Naive thymus-derived CD8-positive, alpha-beta T cell (primary cell): ENCODE measurements at regions not wholly inside any gene's neighbourhood (a gene's known extent, or its start where the extent isn't known, plus 50 kb on each side); places are given as distances from the start of the nearest gene placed in this dataset.

Experiments
- ATAC-seq, 2 donors: fragments of 150-1000 bp; cut with Tn5 transposase in 1 of 2; sonication (Bioruptor Pico), chemical (Tn5 transposase) in 1 of 2; 1 replicate in 1 of 2; 2 replicates in 1 of 2; pipeline ENCODE4 v1.10.0; 2021; ENCODE audit warnings: mild to moderate bottlenecking in 2 of 2, moderate library complexity in 2 of 2
- POLR2A ChIA-PET: fragments of 350-600 bp; sonication (Branson Sonifier 250); formaldehyde crosslinking; loops from one replicate; lab custom pipeline; 2021; ENCODE audit warnings: antibody characterized with exemption; lab: Charles Lee
- DNase-seq, 10 donors: peaks; one replicate each; pipeline versions ENCODE4 v3.0.0 to v3.0.0-alpha.2; 2020 to 2022
- H3K27ac Mint-ChIP-seq, 10 donors: one replicate each; pipeline ENCODE4 v1.8.0; 2020 to 2022; ENCODE audit warnings: mild to moderate bottlenecking in 10 of 10, mixed read lengths in 10 of 10, moderate library complexity in 4 of 10, inconsistent platforms in 1 of 10
- H3K27me3 Mint-ChIP-seq, 5 donors: one replicate each; pipeline ENCODE4 v1.8.0; 2021 to 2022; ENCODE audit warnings: mixed read lengths in 5 of 5
- H3K36me3 Mint-ChIP-seq, 3 donors: one replicate each; pipeline ENCODE4 v1.8.0; 2020 to 2022; ENCODE audit warnings: mixed read lengths in 3 of 3, mild to moderate bottlenecking in 2 of 3, inconsistent platforms in 1 of 3
- H3K4me1 Mint-ChIP-seq, 4 donors: one replicate each; pipeline ENCODE4 v1.8.0; 2021 to 2022; ENCODE audit warnings: mixed read lengths in 4 of 4
- H3K4me3 Mint-ChIP-seq, 10 donors: one replicate each; pipeline ENCODE4 v1.8.0; 2020 to 2022; ENCODE audit warnings: mild to moderate bottlenecking in 10 of 10, mixed read lengths in 10 of 10, moderate library complexity in 6 of 10, inconsistent platforms in 1 of 10
- H3K9me3 Mint-ChIP-seq, 9 donors: one replicate each; pipeline ENCODE4 v1.8.0; 2020 to 2022; ENCODE audit warnings: mixed read lengths in 9 of 9, mild to moderate bottlenecking in 3 of 9, inconsistent platforms in 1 of 9, moderate library complexity in 1 of 9

DNA sequence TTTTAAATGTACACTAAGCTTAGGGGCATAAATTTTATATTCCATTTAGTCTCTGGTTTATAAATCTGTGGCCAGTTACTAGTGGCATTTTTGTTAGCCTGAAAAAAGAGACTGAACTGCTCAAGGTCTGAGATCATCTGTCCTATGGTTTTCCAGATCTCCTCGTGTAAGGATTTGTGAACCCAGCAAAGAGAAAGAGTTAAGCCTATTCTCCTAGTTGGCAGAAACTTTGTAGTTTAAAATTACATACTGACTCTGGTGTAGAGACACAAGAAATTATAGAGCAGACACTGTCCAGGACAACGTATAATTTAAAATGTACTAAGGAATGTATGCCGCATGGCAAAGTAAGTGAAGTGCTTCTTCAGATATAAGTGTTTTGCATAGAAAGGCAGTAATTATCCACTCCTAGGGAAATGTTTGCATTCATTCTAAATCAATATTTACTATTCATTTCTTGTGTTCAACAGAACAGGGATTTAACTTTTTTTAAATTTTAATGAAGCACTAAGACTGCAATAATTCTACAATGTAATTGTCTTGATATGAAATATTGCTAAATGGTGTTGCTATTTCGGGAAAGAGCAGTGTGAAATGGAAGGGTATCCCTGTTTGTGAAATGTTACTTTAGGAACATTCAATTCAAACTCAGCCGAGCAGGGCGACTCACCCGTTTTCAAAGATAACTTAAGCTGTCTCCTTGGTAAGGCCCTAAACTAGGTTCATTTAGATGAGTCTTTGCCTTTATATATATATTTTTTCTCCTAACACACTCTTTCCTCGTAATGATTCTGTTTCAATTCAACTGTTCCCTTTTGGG, 508.4 kb upstream of the ZEB2 start:
- POLR2A ChIA-PET, result no interaction called here
- H3K4me3 Mint-ChIP-seq, result no peak overlapping the region
- no peak for DNase-seq
- H3K4me1 Mint-ChIP-seq, result no peaks in the 10 kb centered on the region
- no peak overlapping the region for H3K27ac Mint-ChIP-seq
- ATAC-seq, result no peak
- no peaks in the 10 kb centered on the region for H3K9me3 Mint-ChIP-seq
- peaks cover 0 to 5% (median 0%) of the 10 kb centered on the region in 5 donors for H3K27me3 Mint-ChIP-seq
- no peaks in the 10 kb centered on the region for H3K36me3 Mint-ChIP-seq

DNA sequence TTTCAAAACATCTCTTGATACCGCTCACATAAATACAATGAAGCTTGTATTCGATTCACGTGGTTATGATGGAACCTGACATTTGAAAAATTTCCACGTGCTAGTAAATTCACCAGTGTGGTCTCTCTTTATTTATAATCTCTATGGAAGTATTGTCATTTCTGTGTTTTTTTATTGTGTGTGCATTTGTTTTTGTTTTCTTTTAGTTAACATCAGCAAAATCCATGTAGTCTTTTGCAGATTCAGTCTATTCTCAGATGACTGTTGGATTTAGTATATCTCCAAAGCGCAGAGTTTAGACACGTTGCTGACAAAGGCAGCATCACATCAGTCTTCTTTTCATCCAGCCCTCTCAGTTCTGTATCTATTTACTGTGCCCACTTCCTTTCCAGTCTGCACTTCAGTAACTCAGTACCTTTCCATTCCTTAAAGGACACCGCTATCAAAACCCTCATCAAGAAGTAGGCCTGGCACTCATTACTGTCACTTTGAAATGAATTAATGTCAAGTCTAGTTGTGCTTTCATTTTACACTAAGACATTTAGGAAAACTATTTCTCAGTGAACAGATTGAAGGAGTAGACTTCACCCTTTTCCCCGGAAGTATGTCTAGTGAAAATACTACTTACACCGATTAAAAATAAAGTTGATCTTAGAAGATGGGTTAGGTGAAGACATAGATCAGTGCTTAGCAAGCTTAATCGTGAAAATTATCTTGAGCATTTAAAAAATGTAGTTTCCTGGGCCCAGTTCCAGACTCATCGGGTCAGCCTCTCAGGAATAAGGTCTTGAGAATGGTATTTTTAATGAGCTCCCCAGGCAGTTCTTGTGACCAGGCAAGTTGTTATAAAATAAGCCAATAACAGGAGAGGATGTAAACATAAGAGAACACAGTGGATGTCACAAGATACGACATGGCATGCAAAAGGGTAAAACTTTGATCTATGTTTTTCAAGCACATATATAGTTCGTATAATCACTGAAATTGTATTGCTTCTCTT, 506.8 kb upstream of the ZEB2 start:
- ATAC-seq, result no peak
- H3K36me3 Mint-ChIP-seq, result no peaks in the 10 kb centered on the region

DNA sequence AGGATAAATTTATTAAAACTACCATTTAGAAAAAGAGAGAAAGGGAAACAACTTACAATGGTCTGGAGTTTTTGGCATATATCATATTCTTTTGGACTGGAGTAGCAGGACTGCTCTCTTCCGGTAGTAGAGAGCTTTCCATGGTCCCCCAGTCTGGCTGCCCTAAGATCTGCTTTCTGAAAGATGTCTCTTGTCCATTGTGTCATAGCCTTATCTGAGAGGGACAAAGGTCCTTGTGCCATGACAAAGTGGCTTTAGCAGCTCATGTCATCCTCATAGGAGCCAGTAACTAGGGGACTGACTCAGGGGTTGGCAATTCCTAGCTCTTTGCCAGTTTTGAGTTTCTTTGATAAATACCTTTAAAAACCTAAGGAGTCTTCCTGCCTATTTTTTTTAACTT, 505.5 kb upstream of the ZEB2 start:
- peaks cover 0 to 5% (median 0%) of the 10 kb centered on the region in 5 donors for H3K27me3 Mint-ChIP-seq
- H3K4me3 Mint-ChIP-seq, result no peak overlapping the region
- H3K4me1 Mint-ChIP-seq, result no peaks in the 10 kb centered on the region
- no peaks in the 10 kb centered on the region for H3K36me3 Mint-ChIP-seq
- peaks cover 0 to 2% (median 0%) of the 10 kb centered on the region in 9 donors for H3K9me3 Mint-ChIP-seq
- ATAC-seq (no peak), DNase-seq (no peak)
- H3K27ac Mint-ChIP-seq, result no peak overlapping the region
- POLR2A ChIA-PET, result no interaction called here

More for the DNA sequence above, 506.8 kb upstream of the ZEB2 start:
- no peak overlapping the region for H3K4me3 Mint-ChIP-seq
- POLR2A ChIA-PET, result no interaction called here
- H3K27me3 Mint-ChIP-seq, result peaks cover 0 to 5% (median 0%) of the 10 kb centered on the region in 5 donors
- H3K27ac Mint-ChIP-seq, result no peak overlapping the region
- no peaks in the 10 kb centered on the region for H3K4me1 Mint-ChIP-seq
- no peak for DNase-seq
- no peaks in the 10 kb centered on the region for H3K9me3 Mint-ChIP-seq

DNA sequence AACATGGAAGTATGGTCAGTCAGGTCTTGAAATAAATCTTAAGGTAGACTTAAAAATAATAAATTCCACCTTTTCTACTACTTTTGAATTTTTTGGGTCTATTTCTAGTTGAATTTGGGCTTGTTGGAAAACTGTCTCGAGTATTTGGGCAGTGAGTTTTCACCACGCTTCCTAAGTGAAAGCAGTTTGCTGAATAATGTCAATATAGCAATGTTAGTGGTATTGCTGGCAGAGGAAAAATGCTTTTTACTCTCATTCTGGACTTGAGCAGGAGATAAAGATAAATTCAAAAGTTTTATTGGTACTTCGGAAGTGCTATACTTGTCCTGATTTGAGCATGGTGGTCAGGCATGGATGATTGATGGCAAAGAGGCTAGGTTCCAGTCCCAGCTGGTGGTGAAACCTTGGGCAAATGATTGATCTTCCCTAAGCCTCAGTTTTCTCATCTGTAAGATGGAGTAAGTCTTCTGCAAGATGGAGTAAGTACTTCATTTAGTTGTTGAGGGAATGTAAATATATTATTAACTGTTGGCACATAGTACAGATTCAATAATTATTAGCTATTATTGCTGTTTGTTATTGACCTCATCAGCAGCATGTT, 503.5 kb upstream of the ZEB2 start:
- ATAC-seq, result no peak
- DNase-seq, result no peak
- no peaks in the 10 kb centered on the region for H3K36me3 Mint-ChIP-seq
- H3K4me1 Mint-ChIP-seq, result no peaks in the 10 kb centered on the region
- no peak overlapping the region for H3K4me3 Mint-ChIP-seq
- H3K27me3 Mint-ChIP-seq, result peaks cover 0 to 5% (median 0%) of the 10 kb centered on the region in 5 donors
- H3K27ac Mint-ChIP-seq, result no peak overlapping the region
- POLR2A ChIA-PET, result no interaction called here
- H3K9me3 Mint-ChIP-seq, result peaks cover 0 to 2% (median 0%) of the 10 kb centered on the region in 9 donors

DNA sequence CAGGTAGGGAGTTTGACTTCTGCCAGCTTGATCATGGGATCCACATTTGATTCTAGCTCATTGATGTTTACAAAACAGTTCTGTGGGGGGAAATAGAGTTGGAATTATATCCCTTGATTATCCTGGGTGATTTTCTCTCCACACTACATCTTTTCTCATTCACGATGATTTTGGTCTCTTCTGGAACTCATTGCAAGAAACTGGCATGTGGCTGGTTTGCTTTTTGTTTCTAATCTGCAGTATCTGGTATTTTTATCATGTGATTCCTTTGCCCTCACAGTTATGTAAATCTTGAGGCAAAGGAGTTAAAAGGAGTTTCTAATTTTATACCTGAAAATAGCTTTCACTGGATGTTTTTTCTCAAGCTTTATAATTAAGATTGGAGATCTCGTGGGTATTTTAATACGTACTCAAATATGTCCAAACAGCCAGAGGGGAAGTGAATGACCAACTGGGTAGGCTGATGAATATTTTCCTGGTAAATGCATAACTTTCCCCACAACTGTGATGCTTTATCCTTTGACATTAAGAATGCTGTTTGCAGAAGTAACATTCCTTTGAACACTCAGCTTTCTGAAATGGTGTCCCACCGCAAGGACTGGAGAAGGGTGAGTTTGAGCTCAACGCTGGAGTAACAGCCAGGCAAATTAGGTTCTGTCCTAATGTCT, 502.9 kb upstream of the ZEB2 start:
- no peak overlapping the region for H3K4me3 Mint-ChIP-seq
- no peak overlapping the region for H3K27ac Mint-ChIP-seq
- ATAC-seq, result no peak
- DNase-seq, result no peak
- H3K36me3 Mint-ChIP-seq, result no peaks in the 10 kb centered on the region
- peaks cover 0 to 2% (median 0%) of the 10 kb centered on the region in 9 donors for H3K9me3 Mint-ChIP-seq
- peaks cover 0 to 5% (median 0%) of the 10 kb centered on the region in 5 donors for H3K27me3 Mint-ChIP-seq
- POLR2A ChIA-PET, result no interaction called here
- H3K4me1 Mint-ChIP-seq, result no peaks in the 10 kb centered on the region

DNA sequence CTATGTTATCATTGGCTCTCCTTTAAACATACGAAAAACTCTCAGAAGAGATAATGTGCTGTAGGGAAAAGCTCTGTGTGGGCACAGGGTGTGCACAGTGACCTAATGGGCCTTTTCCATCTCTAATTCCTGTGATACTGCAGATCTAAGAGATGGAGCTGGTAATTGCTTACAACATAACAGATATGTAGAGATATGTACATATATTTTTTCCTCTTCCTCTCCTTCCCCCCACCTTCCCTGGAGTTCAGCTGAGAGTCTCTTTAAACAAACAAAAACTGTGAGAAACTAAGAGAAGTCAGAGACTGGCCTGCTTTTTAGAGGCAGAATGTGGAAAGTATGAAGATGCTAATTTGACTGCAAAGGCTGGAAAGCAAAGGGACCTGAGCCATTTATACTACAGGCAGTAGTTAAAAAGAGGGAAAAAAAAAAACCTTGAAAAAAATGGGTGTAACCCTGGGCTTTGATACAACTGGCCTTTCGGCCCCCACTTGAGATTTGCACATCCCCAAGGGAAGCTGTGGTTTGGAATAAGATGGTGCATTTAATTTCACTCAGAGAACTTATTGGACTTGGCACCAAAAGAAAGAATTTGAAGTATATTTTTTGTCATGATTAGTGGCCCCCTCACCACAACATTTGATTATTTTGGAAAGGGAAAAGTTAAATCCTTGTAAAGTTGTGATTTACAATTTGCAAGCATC, 502.2 kb upstream of the ZEB2 start:
- POLR2A ChIA-PET, result no interaction called here
- no peaks in the 10 kb centered on the region for H3K36me3 Mint-ChIP-seq
- no peaks in the 10 kb centered on the region for H3K4me1 Mint-ChIP-seq
- peaks cover 0 to 5% (median 0%) of the 10 kb centered on the region in 5 donors for H3K27me3 Mint-ChIP-seq
- no peak overlapping the region for H3K4me3 Mint-ChIP-seq
- H3K27ac Mint-ChIP-seq, result no peak overlapping the region
- peaks cover 0 to 2% (median 0%) of the 10 kb centered on the region in 9 donors for H3K9me3 Mint-ChIP-seq
- ATAC-seq (no peak), DNase-seq (no peak)

DNA sequence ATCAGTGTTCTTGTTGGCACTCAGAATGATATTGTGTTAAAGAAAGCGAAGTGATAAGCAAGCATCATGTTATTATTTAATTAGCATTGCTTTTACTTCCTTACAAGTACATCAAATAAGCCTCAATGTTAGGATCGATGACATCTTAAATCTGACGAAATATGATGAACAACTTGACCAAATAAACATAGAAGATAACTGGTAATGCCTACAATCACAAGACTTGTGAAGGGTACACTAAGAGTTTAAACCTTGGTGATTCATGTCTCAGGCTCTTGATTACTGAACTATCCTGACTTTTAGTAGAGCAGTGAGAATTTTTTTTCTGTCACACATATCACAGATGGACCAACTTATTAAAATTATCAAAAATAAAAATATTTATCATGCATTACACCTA, 500.8 kb upstream of the ZEB2 start:
- DNase-seq (no peak), ATAC-seq (no peak)
- Mint-ChIP-seq H3K27ac (no peak overlapping the region), H3K36me3 (no peaks in the 10 kb centered on the region), H3K27me3 (peaks cover 0 to 2% (median 0%) of the 10 kb centered on the region in 5 donors), H3K9me3 (peaks cover 0 to 2% (median 0%) of the 10 kb centered on the region in 9 donors), H3K4me1 (no peaks in the 10 kb centered on the region), H3K4me3 (no peak overlapping the region)
- POLR2A ChIA-PET, result no interaction called here

DNA sequence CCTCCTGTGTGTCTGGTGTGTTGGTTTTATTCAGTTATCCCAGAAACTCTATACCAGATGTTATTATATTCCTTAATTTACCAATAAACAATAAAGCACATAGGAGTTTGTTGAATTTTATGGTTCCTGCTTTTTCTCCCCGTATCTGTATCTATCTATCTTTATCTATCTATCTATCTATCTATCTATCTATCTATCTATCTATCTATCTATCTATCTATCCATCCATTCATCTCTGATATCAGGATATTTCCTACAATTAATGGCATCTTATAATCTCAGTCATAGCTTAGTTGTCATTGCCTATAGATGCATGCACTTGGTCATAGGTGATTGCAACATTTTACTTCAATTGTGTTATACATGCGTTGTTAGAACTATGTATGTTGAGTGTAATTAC, 500.2 kb upstream of the ZEB2 start:
- H3K4me1 Mint-ChIP-seq, result no peaks in the 10 kb centered on the region
- H3K27ac Mint-ChIP-seq, result no peak overlapping the region
- H3K4me3 Mint-ChIP-seq, result no peak overlapping the region
- ATAC-seq (no peak), DNase-seq (no peak)
- POLR2A ChIA-PET, result no interaction called here
- H3K27me3 Mint-ChIP-seq, result peaks cover 0 to 2% (median 0%) of the 10 kb centered on the region in 5 donors
- peaks cover 0 to 2% (median 0%) of the 10 kb centered on the region in 9 donors for H3K9me3 Mint-ChIP-seq
- no peaks in the 10 kb centered on the region for H3K36me3 Mint-ChIP-seq

DNA sequence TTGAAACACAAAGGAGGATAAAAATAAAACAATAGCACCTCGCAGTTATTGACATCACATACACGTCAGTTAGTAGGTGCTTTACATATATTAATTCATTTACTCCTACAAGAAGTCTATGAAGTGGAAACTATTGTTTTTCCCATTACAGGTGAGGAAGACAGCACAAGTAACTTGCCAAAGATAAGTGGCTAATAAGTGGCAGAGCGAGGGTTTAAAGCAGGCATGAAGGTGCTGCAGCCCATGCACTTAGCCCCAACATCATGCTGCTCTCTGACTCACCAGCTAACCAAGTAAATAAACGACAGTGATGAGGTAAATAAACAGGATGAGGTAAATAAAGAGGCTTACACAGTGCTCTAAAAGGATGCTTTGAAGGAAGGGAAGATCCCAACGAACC, 498.6 kb upstream of the ZEB2 start:
- H3K27me3 Mint-ChIP-seq, result peaks cover 0 to 2% (median 0%) of the 10 kb centered on the region in 5 donors
- ATAC-seq, result no peak
- DNase-seq, result no peak
- H3K27ac Mint-ChIP-seq, result no peak overlapping the region
- POLR2A ChIA-PET, result no interaction called here
- no peaks in the 10 kb centered on the region for H3K36me3 Mint-ChIP-seq
- H3K4me1 Mint-ChIP-seq, result no peaks in the 10 kb centered on the region
- no peak overlapping the region for H3K4me3 Mint-ChIP-seq
- peaks cover 0 to 2% (median 0%) of the 10 kb centered on the region in 9 donors for H3K9me3 Mint-ChIP-seq

DNA sequence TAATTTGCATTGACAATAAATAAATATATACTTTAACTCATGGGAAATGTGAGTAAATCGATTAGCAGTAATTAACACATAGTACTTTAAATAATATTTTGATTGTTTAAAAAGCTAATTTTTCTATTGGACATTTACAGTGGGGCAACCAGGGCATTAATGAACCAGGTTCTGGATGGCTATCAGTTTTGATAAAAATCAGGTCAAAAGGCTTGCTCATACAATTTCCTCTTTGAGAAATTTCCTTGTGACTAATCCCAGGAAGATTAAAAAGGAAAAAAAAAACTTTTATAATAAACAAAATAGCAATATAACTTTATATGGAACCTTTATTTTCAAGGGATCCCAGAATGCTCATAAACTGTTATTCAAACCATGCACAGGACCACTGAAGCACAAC, 497.2 kb upstream of the ZEB2 start:
- POLR2A ChIA-PET, result no interaction called here
- Mint-ChIP-seq H3K9me3 (peaks cover 0 to 2% (median 0%) of the 10 kb centered on the region in 9 donors), H3K27me3 (peaks cover 0 to 2% (median 0%) of the 10 kb centered on the region in 5 donors), H3K27ac (no peak overlapping the region), H3K4me1 (no peaks in the 10 kb centered on the region), H3K4me3 (no peak overlapping the region), H3K36me3 (no peaks in the 10 kb centered on the region)
- DNase-seq, result no peak
- no peak for ATAC-seq

DNA sequence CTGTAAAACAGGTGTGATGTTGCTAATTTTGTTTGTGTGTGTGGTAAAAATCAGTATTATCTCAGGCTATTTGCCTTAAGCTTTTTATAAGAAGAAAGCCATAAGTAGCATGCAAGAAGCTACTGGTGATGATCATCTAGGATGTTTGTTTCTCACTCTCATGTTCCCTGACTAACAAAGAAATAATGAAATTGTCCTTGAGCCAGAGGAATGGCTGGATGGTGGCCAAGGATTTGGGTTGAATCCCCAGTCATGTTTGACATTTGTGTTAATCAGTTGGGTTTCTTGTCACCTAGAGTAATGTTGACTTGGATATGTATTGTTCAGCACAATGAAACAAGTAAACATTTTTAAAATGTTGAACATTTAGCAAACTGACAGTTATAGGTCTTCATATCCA, 496.8 kb upstream of the ZEB2 start:
- DNase-seq (no peak), ATAC-seq (no peak)
- H3K27me3 Mint-ChIP-seq, result peaks cover 0 to 2% (median 0%) of the 10 kb centered on the region in 5 donors
- H3K4me3 Mint-ChIP-seq, result no peak overlapping the region
- H3K4me1 Mint-ChIP-seq, result no peaks in the 10 kb centered on the region
- H3K27ac Mint-ChIP-seq, result no peak overlapping the region
- no peaks in the 10 kb centered on the region for H3K36me3 Mint-ChIP-seq
- peaks cover 0 to 2% (median 0%) of the 10 kb centered on the region in 9 donors for H3K9me3 Mint-ChIP-seq
- POLR2A ChIA-PET, result no interaction called here

DNA sequence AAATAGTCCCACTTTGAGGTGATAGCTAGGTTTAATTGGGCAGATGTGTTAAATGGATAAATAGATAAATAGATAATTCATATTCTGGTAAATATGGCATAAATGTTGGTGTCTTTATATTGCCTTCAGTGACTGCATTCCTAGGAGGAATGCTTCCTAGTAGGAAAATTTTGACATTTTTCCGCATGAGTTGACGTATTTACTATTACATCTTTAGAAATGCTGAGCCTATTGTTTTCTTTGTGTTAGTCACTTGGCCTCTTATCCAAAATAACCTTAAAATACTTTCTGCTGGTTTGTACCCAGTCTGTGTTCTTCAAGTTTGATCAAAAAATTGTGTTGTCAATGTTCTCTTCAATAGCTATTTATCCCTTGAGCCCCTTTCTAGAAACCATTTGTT, 495.6 kb upstream of the ZEB2 start:
- H3K36me3 Mint-ChIP-seq, result no peaks in the 10 kb centered on the region
- H3K9me3 Mint-ChIP-seq, result no peaks in the 10 kb centered on the region
- H3K4me3 Mint-ChIP-seq, result no peak overlapping the region
- no peak for ATAC-seq
- DNase-seq, result no peak
- no peaks in the 10 kb centered on the region for H3K4me1 Mint-ChIP-seq
- H3K27ac Mint-ChIP-seq, result no peak overlapping the region
- POLR2A ChIA-PET, result no interaction called here
- peaks cover 0 to 2% (median 0%) of the 10 kb centered on the region in 5 donors for H3K27me3 Mint-ChIP-seq
